ENCODE measurements at regions not wholly inside any gene's neighbourhood (a gene's known extent, or its start where the extent isn't known, plus 50 kb on each side); places are given as distances from the start of the nearest gene placed in this dataset.

- Histone ChIP-seq H3K27me3 (no peaks in the 10 kb centered on the region), H3K4me1 (ENCODE audit: insufficient read depth) (no peaks in the 10 kb centered on the region), H3K27ac (no peak overlapping the region), H3K36me3 (replicated peaks; ENCODE audit: insufficient read depth, low read depth) (no peaks in the 10 kb centered on the region), H4K20me1 (ENCODE audit: insufficient read depth, poor library complexity, severe bottlenecking) (no peaks in the 10 kb centered on the region), H2AFZ (no peak overlapping the region), H3K4me3 (no peak overlapping the region), H3K4me2 (no peak overlapping the region), H3K9me2 (replicated peaks; ENCODE audit: insufficient read depth) (no peaks in the 10 kb centered on the region), H3K9me3 (ENCODE audit: low read depth) (no peaks in the 10 kb centered on the region), H3K79me2 (no peaks in the 10 kb centered on the region)
- 98% methylated on average over 2 of the region's 2 CpGs for WGBS (ENCODE audit: low lambda C conversion rate, missing lambda C conversion rate)
- no peak for TF ChIP-seq EZH2phosphoT487 (IDR thresholded peaks at IDR 0.05; ENCODE audit: low read depth, severe bottlenecking, unreplicated experiment)
- TF ChIP-seq EZH2 (IDR thresholded peaks at IDR 0.05; ENCODE audit: borderline replicate concordance), result no peak
- no peak for TF ChIP-seq CTCF (IDR thresholded peaks at IDR 0.05; ENCODE audit: poor library complexity)
- no peak for DNase-seq (ENCODE audit: low spot score)
Measured at GRCh38 chr13:40261947-40262346, 404.5 kb downstream of the FOXO1 start.

GRCh38 chr13:40269086-40269485 is 397.4 kb downstream of the FOXO1 start:
- Histone ChIP-seq H3K36me3 (replicated peaks; ENCODE audit: insufficient read depth, low read depth) (no peaks in the 10 kb centered on the region), H3K79me2 (no peaks in the 10 kb centered on the region), H3K27ac (no peak overlapping the region), H3K9me2 (replicated peaks; ENCODE audit: insufficient read depth) (no peaks in the 10 kb centered on the region), H3K4me1 (ENCODE audit: insufficient read depth) (peaks cover 5% of the 10 kb centered on the region), H3K9me3 (ENCODE audit: low read depth) (no peaks in the 10 kb centered on the region), H4K20me1 (ENCODE audit: insufficient read depth, poor library complexity, severe bottlenecking) (no peaks in the 10 kb centered on the region), H2AFZ (no peak overlapping the region), H3K4me2 (no peak overlapping the region), H3K27me3 (no peaks in the 10 kb centered on the region), H3K4me3 (no peak overlapping the region)
- TF ChIP-seq EZH2 (IDR thresholded peaks at IDR 0.05; ENCODE audit: borderline replicate concordance) (no peak), CTCF (IDR thresholded peaks at IDR 0.05; ENCODE audit: poor library complexity) (no peak), EZH2phosphoT487 (IDR thresholded peaks at IDR 0.05; ENCODE audit: low read depth, severe bottlenecking, unreplicated experiment) (no peak)
- WGBS (ENCODE audit: low lambda C conversion rate, missing lambda C conversion rate), result 81% methylated on average over 2 of the region's 2 CpGs
- DNase-seq (ENCODE audit: low spot score), result no peak

GRCh38 chr13:40270726-40271125 is 395.7 kb downstream of the FOXO1 start:
- H3K79me2 ChIP-seq, result no peaks in the 10 kb centered on the region
- H3K36me3 ChIP-seq (replicated peaks; ENCODE audit: insufficient read depth, low read depth), result no peaks in the 10 kb centered on the region
- no peaks in the 10 kb centered on the region for H4K20me1 ChIP-seq (ENCODE audit: insufficient read depth, poor library complexity, severe bottlenecking)
- no peaks in the 10 kb centered on the region for H3K9me3 ChIP-seq (ENCODE audit: low read depth)
- no peaks in the 10 kb centered on the region for H3K9me2 ChIP-seq (replicated peaks; ENCODE audit: insufficient read depth)
- no peak overlapping the region for H2AFZ ChIP-seq
- no peak overlapping the region for H3K27ac ChIP-seq
- peaks cover 5% of the 10 kb centered on the region for H3K4me1 ChIP-seq (ENCODE audit: insufficient read depth)
- no peaks in the 10 kb centered on the region for H3K27me3 ChIP-seq
- TF ChIP-seq EZH2 (IDR thresholded peaks at IDR 0.05; ENCODE audit: borderline replicate concordance) (no peak), CTCF (IDR thresholded peaks at IDR 0.05; ENCODE audit: poor library complexity) (no peak), EZH2phosphoT487 (IDR thresholded peaks at IDR 0.05; ENCODE audit: low read depth, severe bottlenecking, unreplicated experiment) (no peak)
- no peak overlapping the region for H3K4me2 ChIP-seq
- 96% methylated on average over 1 of the region's 1 CpG for WGBS (ENCODE audit: low lambda C conversion rate, missing lambda C conversion rate)
- no peak for DNase-seq (ENCODE audit: low spot score)
- H3K4me3 ChIP-seq, result no peak overlapping the region
